OCI-LY7 (cell line): ENCODE measurements at regions not wholly inside any gene's neighbourhood (a gene's known extent, or its start where the extent isn't known, plus 50 kb on each side); places are given as distances from the start of the nearest gene placed in this dataset.

Experiments used
- CTCF ChIP-seq: fragments of 200-600 bp; sonication (generic); conservative IDR thresholded peaks from 2 replicates; pipeline ENCODE4 v1.5.1; 2014; ENCODE audit warnings: mild to moderate bottlenecking, antibody characterized with exemption, low read length, moderate library complexity, mixed read lengths
- EZH2phosphoT487 ChIP-seq: fragments of 200-600 bp; sonication (generic); IDR thresholded peaks from 2 replicates; pipeline ENCODE4 v1.6.1; 2018; ENCODE audit warnings: low read depth, borderline replicate concordance, mild to moderate bottlenecking, mixed run types, antibody characterized with exemption, low read length, moderate library complexity, mixed read lengths

- TF ChIP-seq CTCF (no peak), EZH2phosphoT487 (no peak)
These were observed 129.5 kb downstream of the TMEM182 start for GRCh38 chr2:102891296-102891695.
